Endothelial cell of umbilical vein (primary cell): ENCODE measurements at regions not wholly inside any gene's neighbourhood (a gene's known extent, or its start where the extent isn't known, plus 50 kb on each side); places are given as distances from the start of the nearest gene placed in this dataset.

Source experiments
- BruUV-seq: library from RNA; stranded (reverse); fragments of 400-500 nt; replicated peaks from 2 replicates; lab custom pipeline; 2021; lab: Mats Ljungman, UMichigan
- CTCF ChIA-PET: fragments of 300-600, 350-600 bp; sonication (Branson Sonifier 250); formaldehyde crosslinking; loops from one replicate; lab custom pipeline; 2021; ENCODE audit warnings: antibody characterized with exemption, inconsistent platforms; lab: Charles Lee
- POLR2A ChIA-PET: fragments of 300-600, 350-600 bp; sonication (Branson Sonifier 250); formaldehyde crosslinking; loops from one replicate; lab custom pipeline; 2021; ENCODE audit warnings: antibody characterized with exemption, inconsistent platforms; lab: Charles Lee
- DNase-seq: peaks from one replicate; pipeline ENCODE4 v3.0.0-alpha.2; 2011; ENCODE audit warnings: low read depth, low spot score
- FAIRE-seq: peaks from 2 replicates; lab custom pipeline; 2011; peaks lifted over from hg19 to GRCh38; lab: Jason Lieb, UNC
- H2AFZ ChIP-seq: 2 replicates; pipeline ENCODE4 v1.6.0; 2012; ENCODE audit warnings: low read depth, low read length, control low read depth, inconsistent platforms
- H3K27ac ChIP-seq: 2 replicates; pipeline ENCODE4 v1.5.1; 2011; ENCODE audit warnings: low read depth, mild to moderate bottlenecking, control low read depth, low read length, moderate library complexity; ENCODE audit not compliant: insufficient read depth
- H3K27me3 ChIP-seq, 2 experiments: 2 replicates each; pipeline versions ENCODE4 v1.6.0 to v1.6.1; 2011; ENCODE audit warnings: low read length in 2 of 2, mixed read lengths in 1 of 2; ENCODE audit not compliant: control insufficient read depth in 2 of 2, insufficient read depth in 2 of 2
- H3K36me3 ChIP-seq, 2 experiments: 2 replicates in 1 of 2; 3 replicates in 1 of 2; pipeline ENCODE4 v1.5.1; 2011; ENCODE audit warnings: low read length in 2 of 2, mild to moderate bottlenecking in 1 of 2, moderate library complexity in 1 of 2; ENCODE audit not compliant: control insufficient read depth in 2 of 2, insufficient read depth in 2 of 2; ENCODE audit errors: extremely low read depth in 1 of 2
- H3K4me1 ChIP-seq: 3 replicates; pipeline ENCODE4 v1.5.1; 2011; ENCODE audit warnings: mild to moderate bottlenecking, low read length; ENCODE audit not compliant: control insufficient read depth, insufficient read depth; ENCODE audit errors: extremely low read depth
- H3K4me2 ChIP-seq: 2 replicates; pipeline ENCODE4 v1.6.1; 2011; ENCODE audit warnings: low read length, control low read depth, mixed read lengths; ENCODE audit not compliant: insufficient read depth
- H3K4me3 ChIP-seq, 3 experiments: fragments of 200-600 bp in 1 of 3; sonication (generic), shearing (Covaris generic) in 1 of 3; replicated peaks in 1 of 3; 2 replicates each; pipeline ENCODE4 v1.5.1; 2011 to 2016; ENCODE audit warnings: control low read depth in 3 of 3, low read length in 3 of 3, mild to moderate bottlenecking in 2 of 3, inconsistent platforms in 1 of 3, low read depth in 1 of 3, moderate library complexity in 1 of 3; ENCODE audit not compliant: insufficient read depth in 1 of 3
- H3K79me2 ChIP-seq: 2 replicates; pipeline ENCODE4 v1.6.0; 2012; ENCODE audit warnings: low read length, inconsistent platforms; ENCODE audit not compliant: control insufficient read depth, insufficient read depth
- H3K9ac ChIP-seq: replicated peaks from 2 replicates; pipeline ENCODE3; 2011; ENCODE audit warnings: low read length, control low read depth; ENCODE audit not compliant: insufficient read depth; ENCODE audit errors: extremely low read depth
- H3K9me1 ChIP-seq: replicated peaks from 3 replicates; pipeline ENCODE4 v1.6.0; 2011; ENCODE audit warnings: mild to moderate bottlenecking, low read length; ENCODE audit not compliant: control insufficient read depth, insufficient read depth; ENCODE audit errors: extremely low read depth
- H3K9me3 ChIP-seq: replicated peaks from 2 replicates; pipeline ENCODE4 v1.5.1; 2012; ENCODE audit warnings: low read length, inconsistent platforms; ENCODE audit not compliant: control insufficient read depth, insufficient read depth
- H4K20me1 ChIP-seq: replicated peaks from 2 replicates; pipeline ENCODE3; 2011; ENCODE audit warnings: mild to moderate bottlenecking, low read length; ENCODE audit not compliant: control insufficient read depth, insufficient read depth; ENCODE audit errors: extremely low read depth
- EZH2 ChIP-seq: IDR thresholded peaks from 2 replicates; pipeline ENCODE4 v1.6.1; 2012; ENCODE audit warnings: borderline replicate concordance, low read depth, mild to moderate bottlenecking, moderate library complexity, low read length, inconsistent platforms; ENCODE audit not compliant: severe bottlenecking
- FOS ChIP-seq: IDR thresholded peaks from 2 replicates; pipeline ENCODE4 v1.6.1; 2011; ENCODE audit warnings: mild to moderate bottlenecking, low read length, moderate library complexity, borderline replicate concordance; ENCODE audit not compliant: insufficient read depth
- GATA2 ChIP-seq: IDR thresholded peaks from 2 replicates; pipeline ENCODE4 v1.7.0; 2011; ENCODE audit warnings: low read depth, mild to moderate bottlenecking, moderate library complexity, mixed read lengths, low read length; ENCODE audit not compliant: insufficient read length, insufficient read depth
- JUN ChIP-seq: IDR thresholded peaks from 2 replicates; pipeline ENCODE4 v1.6.1; 2011; ENCODE audit warnings: borderline replicate concordance, low read depth; ENCODE audit not compliant: insufficient read length, insufficient read depth
- MYC ChIP-seq: IDR thresholded peaks from one replicate; pipeline ENCODE4 v1.6.1; 2011; ENCODE audit warnings: mild to moderate bottlenecking, low read depth, low read length
- POLR2A ChIP-seq: IDR thresholded peaks from 2 replicates; pipeline ENCODE4 v1.6.1; 2012; ENCODE audit warnings: low read depth, mild to moderate bottlenecking, control low read depth, low read length
- POLR2AphosphoS5 ChIP-seq: IDR thresholded peaks from 2 replicates; pipeline ENCODE4 v1.6.1; 2012; ENCODE audit warnings: low read depth, mild to moderate bottlenecking, control low read depth, low read length, moderate library complexity; ENCODE audit not compliant: insufficient read depth
- dilution Hi-C: fragments of 300-500 bp; cut with MboI; formaldehyde crosslinking; loops from one replicate; pipeline ENCODE4 v1.15.0; 2019; ENCODE audit warnings: low sequenced_read_pairs; ENCODE audit not compliant: extremely low pct_ligation_motif_present
- intact Hi-C: fragments of 100-400 bp; cut with micrococcal nuclease; formaldehyde crosslinking; loops from one replicate; pipeline ENCODE4 v1.10.0; 2022
- TF ChIP-seq, protein P1 (sequence below), 2 donors: IDR thresholded peaks; 1 replicate in 1 of 2; 2 replicates in 1 of 2; pipeline ENCODE4 v1.5.1; 2011; ENCODE audit warnings: low read length in 2 of 2, mild to moderate bottlenecking in 2 of 2, moderate library complexity in 2 of 2, control low read depth in 1 of 2, inconsistent platforms in 1 of 2, low read depth in 1 of 2; ENCODE audit not compliant: insufficient read depth in 1 of 2; ENCODE audit errors: extremely low read depth in 1 of 2
- TF ChIP-seq, protein P2 (sequence below): IDR thresholded peaks from 2 replicates; pipeline ENCODE4 v1.6.1; 2011; ENCODE audit not compliant: insufficient read depth, insufficient read length

DNA sequence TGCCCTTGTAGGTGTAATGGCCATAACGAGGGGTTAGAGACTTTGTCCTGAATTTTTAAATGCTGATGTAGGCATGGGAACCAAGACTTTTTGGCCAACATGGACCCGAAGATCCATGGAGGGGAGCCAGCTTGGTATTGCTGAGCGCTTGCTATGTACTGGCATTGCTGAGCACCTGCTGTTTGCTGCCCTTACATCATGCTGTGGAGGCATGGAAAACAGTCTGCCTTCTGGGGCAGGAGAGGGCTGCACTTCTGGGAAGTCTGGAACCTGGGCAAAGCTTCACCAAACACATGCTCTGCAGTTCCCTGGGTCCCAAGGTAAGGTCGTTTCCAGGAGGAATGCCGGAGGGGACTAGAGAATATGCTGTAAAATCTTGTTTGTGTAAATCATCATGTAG, 86.3 kb upstream of the CNIH3 start:
- Histone ChIP-seq H3K27me3 (no peaks in the 10 kb centered on the region), H3K4me1 (peaks cover 15% of the 10 kb centered on the region), H2AFZ (no peak overlapping the region), H3K36me3 (no peaks in the 10 kb centered on the region), H3K79me2 (no peaks in the 10 kb centered on the region), H3K9ac (no peak overlapping the region), H3K9me3 (no peaks in the 10 kb centered on the region), H3K4me2 (no peak overlapping the region), H3K4me3 (no peak overlapping the region), H3K9me1 (no peaks in the 10 kb centered on the region), H3K27ac (no peak overlapping the region), H4K20me1 (no peaks in the 10 kb centered on the region)
- DNase-seq (no peak), FAIRE-seq (no peak)
- TF ChIP-seq EZH2, result no peak
- no peak for TF ChIP-seq POLR2A
- TF ChIP-seq, protein P1, sequence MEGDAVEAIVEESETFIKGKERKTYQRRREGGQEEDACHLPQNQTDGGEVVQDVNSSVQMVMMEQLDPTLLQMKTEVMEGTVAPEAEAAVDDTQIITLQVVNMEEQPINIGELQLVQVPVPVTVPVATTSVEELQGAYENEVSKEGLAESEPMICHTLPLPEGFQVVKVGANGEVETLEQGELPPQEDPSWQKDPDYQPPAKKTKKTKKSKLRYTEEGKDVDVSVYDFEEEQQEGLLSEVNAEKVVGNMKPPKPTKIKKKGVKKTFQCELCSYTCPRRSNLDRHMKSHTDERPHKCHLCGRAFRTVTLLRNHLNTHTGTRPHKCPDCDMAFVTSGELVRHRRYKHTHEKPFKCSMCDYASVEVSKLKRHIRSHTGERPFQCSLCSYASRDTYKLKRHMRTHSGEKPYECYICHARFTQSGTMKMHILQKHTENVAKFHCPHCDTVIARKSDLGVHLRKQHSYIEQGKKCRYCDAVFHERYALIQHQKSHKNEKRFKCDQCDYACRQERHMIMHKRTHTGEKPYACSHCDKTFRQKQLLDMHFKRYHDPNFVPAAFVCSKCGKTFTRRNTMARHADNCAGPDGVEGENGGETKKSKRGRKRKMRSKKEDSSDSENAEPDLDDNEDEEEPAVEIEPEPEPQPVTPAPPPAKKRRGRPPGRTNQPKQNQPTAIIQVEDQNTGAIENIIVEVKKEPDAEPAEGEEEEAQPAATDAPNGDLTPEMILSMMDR (IDR thresholded peaks at IDR 0.05; ENCODE audit: extremely low read depth in 1 of 2, insufficient read depth in 1 of 2, low read depth in 1 of 2, low read length in 2 of 2), result no peak
- no peak for TF ChIP-seq GATA2
- TF ChIP-seq, protein P2, sequence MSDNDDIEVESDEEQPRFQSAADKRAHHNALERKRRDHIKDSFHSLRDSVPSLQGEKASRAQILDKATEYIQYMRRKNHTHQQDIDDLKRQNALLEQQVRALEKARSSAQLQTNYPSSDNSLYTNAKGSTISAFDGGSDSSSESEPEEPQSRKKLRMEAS, result no peak
- TF ChIP-seq MYC, result no peak
- POLR2A ChIA-PET, result no interaction called here
- no TSS peak for BruUV-seq
- intact Hi-C loops, result loop anchor here (1.0 kb wide), 1 partner anchor 10 kb away; no protein-coding TSS in a partner anchor
- dilution Hi-C loops, result no loop called here
- CTCF ChIA-PET, result interaction anchor here (1.1 to 2.4 kb wide), 5 partner anchors 12 to 322 kb away, joined by 3 to 11 read pairs (median 5); no protein-coding TSS in a partner anchor

DNA sequence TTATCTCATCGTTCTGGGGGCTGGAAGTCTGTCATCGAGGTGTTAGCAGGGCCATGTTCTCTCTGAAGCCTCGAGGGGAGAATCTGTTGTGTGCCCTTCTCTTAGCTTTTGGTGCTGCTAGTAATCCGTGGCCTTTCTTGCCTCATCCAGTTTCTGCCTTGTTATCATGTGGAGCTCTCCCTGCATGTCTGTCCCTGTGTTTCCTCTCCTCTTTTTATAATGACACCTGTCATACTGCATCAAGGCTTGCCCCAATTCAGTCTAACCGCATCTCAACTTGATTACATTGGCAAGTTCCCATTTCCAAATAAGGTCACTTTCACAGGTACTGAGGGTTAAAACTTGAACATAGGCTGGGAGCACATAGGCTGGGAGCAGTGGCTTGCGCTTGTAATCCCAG, 82.6 kb upstream of the CNIH3 start:
- Histone ChIP-seq H4K20me1 (no peaks in the 10 kb centered on the region), H3K4me3 (no peak overlapping the region), H3K36me3 (no peaks in the 10 kb centered on the region), H3K4me2 (no peak overlapping the region), H3K79me2 (no peaks in the 10 kb centered on the region), H3K27ac (no peak overlapping the region), H3K4me1 (peaks cover 15% of the 10 kb centered on the region), H2AFZ (no peak overlapping the region), H3K9me1 (no peaks in the 10 kb centered on the region), H3K9ac (no peak overlapping the region), H3K9me3 (no peaks in the 10 kb centered on the region), H3K27me3 (no peaks in the 10 kb centered on the region)
- CTCF ChIA-PET, result no interaction called here
- FAIRE-seq (no peak), DNase-seq (no peak)
- POLR2A ChIA-PET, result no interaction called here
- TF ChIP-seq, protein P2, result no peak
- TF ChIP-seq FOS, result no peak
- no peak for TF ChIP-seq EZH2
- TF ChIP-seq, protein P1 (IDR thresholded peaks at IDR 0.05; ENCODE audit: extremely low read depth in 1 of 2, insufficient read depth in 1 of 2, low read depth in 1 of 2, low read length in 2 of 2), result no peak
- TF ChIP-seq MYC, result no peak
- no peak for TF ChIP-seq GATA2
- no peak for TF ChIP-seq JUN
- TF ChIP-seq POLR2A, result no peak
- TF ChIP-seq POLR2AphosphoS5, result no peak
- BruUV-seq, result no TSS peak
- intact Hi-C loops (no loop called here), dilution Hi-C loops (no loop called here)
